Gastroesophageal sphincter (tissue), 4 donors: ENCODE measurements at regions not wholly inside any gene's neighbourhood (a gene's known extent, or its start where the extent isn't known, plus 50 kb on each side); places are given as distances from the start of the nearest gene placed in this dataset.

ENCODE experiments used
- ATAC-seq: fragments of 150-250 bp; one replicate; pipeline ENCODE4 v1.9.1; 2016; ENCODE audit warnings: mild to moderate bottlenecking, moderate library complexity
- H3K27ac ChIP-seq, 4 donors: fragments of 200-600 bp; sonication (generic) in 3 of 4; 1 replicate in 3 of 4; 2 replicates in 1 of 4; pipeline ENCODE4 v1.5.1; 2016 to 2019
- H3K27me3 ChIP-seq: fragments of 200-600 bp; sonication (generic); one replicate; pipeline ENCODE4 v1.5.1; 2019
- H3K36me3 ChIP-seq, 2 donors: fragments of 200-600 bp; sonication (generic); one replicate each; pipeline ENCODE4 v1.5.1; 2019; ENCODE audit warnings: control low read depth in 1 of 2
- H3K4me1 ChIP-seq, 3 donors: fragments of 200-600 bp; sonication (generic); 1 replicate in 2 of 3; 2 replicates in 1 of 3; pipeline ENCODE4 v1.5.1; 2016 to 2019; ENCODE audit warnings: control low read depth in 2 of 3
- H3K4me3 ChIP-seq, 2 donors: fragments of 200-600 bp; sonication (generic); one replicate each; pipeline ENCODE4 v1.5.1; 2019; ENCODE audit warnings: mild to moderate bottlenecking in 1 of 2, moderate library complexity in 1 of 2
- H3K9me3 ChIP-seq, 3 donors: fragments of 200-600 bp; sonication (generic); one replicate each; pipeline ENCODE4 v1.5.1; 2017 to 2019; ENCODE audit warnings: control low read depth in 2 of 3
- CTCF ChIP-seq, 4 experiments: fragments of 200-600 bp in 2 of 4; fragments of 450-650 bp in 2 of 4; sonication (generic) in 1 of 4; IDR thresholded peaks; one replicate each; pipeline ENCODE4 v1.5.1; 2017 to 2019; ENCODE audit warnings: antibody characterized with exemption in 4 of 4, mild to moderate bottlenecking in 2 of 4, moderate library complexity in 2 of 4
- EP300 ChIP-seq: sonication (generic); formaldehyde crosslinking; IDR thresholded peaks from one replicate; pipeline ENCODE4 v1.6.1; 2017; ENCODE audit warnings: antibody characterized with exemption, mild to moderate bottlenecking
- POLR2A ChIP-seq, 2 donors: fragments of 450-650 bp; IDR thresholded peaks; one replicate each; pipeline ENCODE4 v1.6.1; 2017; ENCODE audit warnings: antibody characterized with exemption in 2 of 2, mild to moderate bottlenecking in 2 of 2, moderate library complexity in 1 of 2
- POLR2AphosphoS5 ChIP-seq: sonication (generic); formaldehyde crosslinking; IDR thresholded peaks from one replicate; pipeline ENCODE4 v1.6.1; 2017; ENCODE audit warnings: antibody characterized with exemption
- WGBS, 2 donors: methylation state at CpG; one replicate each; pipeline ENCODE4 v1.1.5; 2018; ENCODE audit warnings: low coverage in 1 of 2; 5-methylcytosine and 5-hydroxymethylcytosine counted together

GRCh38 chr17:68750208-68750562, 149.0 kb upstream of the FAM20A start:
- Histone ChIP-seq H3K27me3 (peaks cover 6% of the 10 kb centered on the region), H3K27ac (no peak overlapping the region), H3K4me3 (no peak overlapping the region)

GRCh38 chr17:68749349-68750207, 148.4 kb upstream of the FAM20A start:
- no peak for ATAC-seq
- 55 to 60% methylated on average over 8 to 12 of the region's 12 CpGs for WGBS, 2 donors
- peaks cover 0 to 16% (median 0%) of the 10 kb centered on the region in 3 donors for H3K9me3 ChIP-seq
- H3K4me3 ChIP-seq, result no peak overlapping the region
- H3K27ac ChIP-seq, result no peak overlapping the region
- TF ChIP-seq EP300 (no peak), POLR2AphosphoS5 (no peak), CTCF (IDR thresholded peaks at IDR 0.05) (no peak), POLR2A (IDR thresholded peaks at IDR 0.05) (no peak)
- H3K36me3 ChIP-seq, result no peaks in the 10 kb centered on the region
- H3K27me3 ChIP-seq, result peaks cover 11% of the 10 kb centered on the region
- no peaks in the 10 kb centered on the region for H3K4me1 ChIP-seq

More at GRCh38 chr17:68750208-68750562, 149.0 kb upstream of the FAM20A start:
- Histone ChIP-seq H3K9me3 (peaks cover 0 to 10% (median 0%) of the 10 kb centered on the region in 3 donors), H3K4me1 (no peaks in the 10 kb centered on the region), H3K36me3 (no peaks in the 10 kb centered on the region)
- 85 to 86% methylated on average over 6 of the region's 6 CpGs for WGBS, 2 donors
- TF ChIP-seq CTCF (IDR thresholded peaks at IDR 0.05) (no peak), POLR2A (IDR thresholded peaks at IDR 0.05) (no peak), POLR2AphosphoS5 (no peak), EP300 (no peak)
- ATAC-seq, result no peak

GRCh38 chr17:68748381-68748780, 147.2 kb upstream of the FAM20A start:
- ATAC-seq, result no peak
- Histone ChIP-seq H3K9me3 (peaks cover 0 to 19% (median 0%) of the 10 kb centered on the region in 3 donors), H3K36me3 (no peaks in the 10 kb centered on the region), H3K4me1 (no peaks in the 10 kb centered on the region), H3K27ac (no peak overlapping the region), H3K27me3 (peaks cover 11% of the 10 kb centered on the region), H3K4me3 (no peak overlapping the region)
- WGBS, 2 donors, result 75 to 94% methylated on average over 2 of the region's 2 CpGs
- no peak for TF ChIP-seq CTCF (IDR thresholded peaks at IDR 0.05)
- no peak for TF ChIP-seq POLR2AphosphoS5
- TF ChIP-seq EP300, result no peak
- TF ChIP-seq POLR2A (IDR thresholded peaks at IDR 0.05), result no peak

- 81% methylated on average over 6 to 7 of the region's 8 CpGs for WGBS, 2 donors
- no peak overlapping the region for H3K4me3 ChIP-seq
- H3K36me3 ChIP-seq, result no peaks in the 10 kb centered on the region
- ATAC-seq, result no peak
- TF ChIP-seq POLR2A (IDR thresholded peaks at IDR 0.05) (no peak), CTCF (IDR thresholded peaks at IDR 0.05) (no peak), POLR2AphosphoS5 (no peak), EP300 (no peak)
- H3K27me3 ChIP-seq, result peaks cover 11% of the 10 kb centered on the region
- H3K27ac ChIP-seq, result no peak overlapping the region
- no peaks in the 10 kb centered on the region for H3K4me1 ChIP-seq
- H3K9me3 ChIP-seq, result peaks cover 0 to 25% (median 0%) of the 10 kb centered on the region in 3 donors
These were observed 139.6 kb upstream of the FAM20A start for GRCh38 chr17:68740555-68741447.
